Thyroid gland (tissue), 4 donors: ENCODE measurements at regions not wholly inside any gene's neighbourhood (a gene's known extent, or its start where the extent isn't known, plus 50 kb on each side); places are given as distances from the start of the nearest gene placed in this dataset.

ENCODE experiments used
- CTCF ChIP-seq, 6 experiments: fragments of 200-600 bp in 3 of 6; fragments of 450-650 bp in 3 of 6; sonication (generic) in 3 of 6; IDR thresholded peaks; one replicate each; pipeline ENCODE4 v1.5.1; 2016 to 2019; ENCODE audit warnings: antibody characterized with exemption in 6 of 6, mild to moderate bottlenecking in 2 of 6, inconsistent platforms in 1 of 6, moderate library complexity in 1 of 6
- POLR2A ChIP-seq, 2 donors: fragments of 450-650 bp; IDR thresholded peaks; one replicate each; pipeline ENCODE4 v1.6.1; 2017; ENCODE audit warnings: antibody characterized with exemption in 2 of 2, mild to moderate bottlenecking in 2 of 2, moderate library complexity in 1 of 2

DNA sequence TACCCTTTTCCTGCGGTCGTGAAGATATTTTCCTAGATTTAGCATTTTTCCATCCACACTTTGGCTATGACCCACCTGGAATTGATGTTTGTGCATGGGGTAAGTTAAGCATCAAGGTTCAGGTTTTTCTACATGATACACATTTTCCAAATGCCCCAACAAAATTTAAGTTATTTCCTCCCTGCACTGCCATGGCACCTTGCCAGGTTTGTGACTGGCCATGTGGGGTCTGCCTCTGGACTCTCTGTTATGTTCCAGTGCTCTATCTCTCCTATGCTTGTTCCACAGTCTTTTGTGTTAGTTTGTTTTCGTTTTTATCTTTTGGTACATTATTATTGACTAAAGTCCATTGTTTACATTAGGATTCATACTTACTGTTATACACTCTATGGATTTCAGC is 934.3 kb downstream of the TBC1D22A start:
- TF ChIP-seq CTCF (IDR thresholded peaks at IDR 0.05) (no peak), POLR2A (IDR thresholded peaks at IDR 0.05) (no peak)
